ENCODE measurements at regions not wholly inside any gene's neighbourhood (a gene's known extent, or its start where the extent isn't known, plus 50 kb on each side); places are given as distances from the start of the nearest gene placed in this dataset.

DNA sequence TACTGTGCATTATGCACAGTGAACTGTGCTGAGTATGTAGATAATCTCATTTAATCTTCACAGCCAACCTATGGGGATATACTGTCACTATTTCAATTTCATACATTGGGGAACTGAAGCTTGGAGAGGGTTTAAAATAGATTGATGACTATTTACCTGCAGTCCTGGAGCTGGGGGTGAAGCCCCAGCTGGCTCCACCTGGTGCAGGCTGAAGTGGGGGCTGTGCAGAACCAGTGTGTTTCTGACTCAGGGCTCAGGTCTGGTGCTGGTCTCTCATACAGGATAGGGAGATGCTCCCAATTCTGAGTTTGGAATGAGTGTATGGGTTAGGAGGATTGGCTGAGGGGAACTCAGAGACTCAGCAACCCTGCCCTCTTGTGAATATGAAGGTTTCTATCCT lies 176.1 kb upstream of the CEP162 start:
- TF ChIP-seq POLR2A (IDR thresholded peaks at IDR 0.05) (no peak), POLR2AphosphoS5 (IDR thresholded peaks at IDR 0.05) (no peak), EP300 (IDR thresholded peaks at IDR 0.05; ENCODE audit: low read depth) (no peak)
- TF ChIP-seq, protein P1, sequence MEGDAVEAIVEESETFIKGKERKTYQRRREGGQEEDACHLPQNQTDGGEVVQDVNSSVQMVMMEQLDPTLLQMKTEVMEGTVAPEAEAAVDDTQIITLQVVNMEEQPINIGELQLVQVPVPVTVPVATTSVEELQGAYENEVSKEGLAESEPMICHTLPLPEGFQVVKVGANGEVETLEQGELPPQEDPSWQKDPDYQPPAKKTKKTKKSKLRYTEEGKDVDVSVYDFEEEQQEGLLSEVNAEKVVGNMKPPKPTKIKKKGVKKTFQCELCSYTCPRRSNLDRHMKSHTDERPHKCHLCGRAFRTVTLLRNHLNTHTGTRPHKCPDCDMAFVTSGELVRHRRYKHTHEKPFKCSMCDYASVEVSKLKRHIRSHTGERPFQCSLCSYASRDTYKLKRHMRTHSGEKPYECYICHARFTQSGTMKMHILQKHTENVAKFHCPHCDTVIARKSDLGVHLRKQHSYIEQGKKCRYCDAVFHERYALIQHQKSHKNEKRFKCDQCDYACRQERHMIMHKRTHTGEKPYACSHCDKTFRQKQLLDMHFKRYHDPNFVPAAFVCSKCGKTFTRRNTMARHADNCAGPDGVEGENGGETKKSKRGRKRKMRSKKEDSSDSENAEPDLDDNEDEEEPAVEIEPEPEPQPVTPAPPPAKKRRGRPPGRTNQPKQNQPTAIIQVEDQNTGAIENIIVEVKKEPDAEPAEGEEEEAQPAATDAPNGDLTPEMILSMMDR (IDR thresholded peaks at IDR 0.05), result no peak
